ENCODE measurements at regions not wholly inside any gene's neighbourhood (a gene's known extent, or its start where the extent isn't known, plus 50 kb on each side); places are given as distances from the start of the nearest gene placed in this dataset.

GRCh38 chr2:14923820-14924580 lies 291.5 kb downstream of the LRATD1 start:
- no peak for DNase-seq

- DNase-seq, result no peak
These were observed 293.0 kb downstream of the LRATD1 start for GRCh38 chr2:14925471-14925870.

- no peak for DNase-seq
These were observed 294.6 kb downstream of the LRATD1 start for GRCh38 chr2:14927021-14927564.

GRCh38 chr2:14928056-14928455 lies 295.5 kb downstream of the LRATD1 start:
- DNase-seq, result no peak

GRCh38 chr2:14930441-14930840 lies 297.9 kb downstream of the LRATD1 start:
- DNase-seq, result no peak

GRCh38 chr2:14932285-14932684 lies 299.8 kb downstream of the LRATD1 start:
- DNase-seq, result no peak

GRCh38 chr2:14933753-14934152 lies 301.2 kb downstream of the LRATD1 start:
- no peak for DNase-seq

GRCh38 chr2:14936426-14936825 lies 303.9 kb downstream of the LRATD1 start:
- DNase-seq, result no peak

GRCh38 chr2:14937336-14937735 lies 304.8 kb downstream of the LRATD1 start:
- DNase-seq, result no peak

GRCh38 chr2:14941151-14941631 lies 308.7 kb downstream of the LRATD1 start:
- no peak for DNase-seq

GRCh38 chr2:14942987-14943386 lies 310.5 kb downstream of the LRATD1 start:
- DNase-seq, result no peak

GRCh38 chr2:14944562-14945346 lies 312.2 kb downstream of the LRATD1 start:
- peak; percentile 82 for DNase-seq

- DNase-seq, result no peak
These were observed 319.2 kb downstream of the LRATD1 start for GRCh38 chr2:14951569-14952285.

GRCh38 chr2:14952400-14952963 lies 320.0 kb downstream of the LRATD1 start:
- no peak for DNase-seq

- DNase-seq, result no peak
These were observed 328.3 kb downstream of the LRATD1 start for GRCh38 chr2:14960686-14961324.

GRCh38 chr2:14967729-14968128 lies 335.2 kb downstream of the LRATD1 start:
- no peak for DNase-seq

- no peak for DNase-seq
These were observed 342.9 kb downstream of the LRATD1 start for GRCh38 chr2:14975381-14975780.

GRCh38 chr2:14977021-14977420 lies 344.5 kb downstream of the LRATD1 start:
- no peak for DNase-seq

GRCh38 chr2:14978845-14979244 lies 346.3 kb downstream of the LRATD1 start:
- DNase-seq, result no peak

- no peak for DNase-seq
These were observed 350.3 kb downstream of the LRATD1 start for GRCh38 chr2:14982790-14983189.

- DNase-seq, result no peak
These were observed 356.1 kb downstream of the LRATD1 start for GRCh38 chr2:14988600-14988999.

GRCh38 chr2:14991723-14992122 lies 359.2 kb downstream of the LRATD1 start:
- no peak for DNase-seq
